ENCODE measurements at regions not wholly inside any gene's neighbourhood (a gene's known extent, or its start where the extent isn't known, plus 50 kb on each side); places are given as distances from the start of the nearest gene placed in this dataset.

DNA sequence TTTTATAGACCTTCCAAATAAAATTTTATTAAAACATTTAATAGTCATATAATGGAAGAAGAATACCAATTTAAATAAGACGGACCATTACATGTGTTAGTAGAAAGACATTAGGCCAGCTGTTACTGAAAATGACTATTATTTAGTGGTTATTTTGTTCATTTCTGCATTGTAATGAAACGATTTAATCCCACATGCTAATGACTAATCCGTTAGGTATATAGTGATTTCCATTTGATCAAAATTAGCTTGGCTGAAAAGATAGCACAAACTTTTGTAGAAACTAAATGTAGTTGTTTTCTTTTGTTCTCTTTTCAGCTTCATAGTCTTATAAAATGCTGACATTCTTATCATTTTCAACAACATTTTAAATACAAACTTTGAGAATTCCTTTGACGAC, 556.1 kb upstream of the TENM3 start:
- TF ChIP-seq, protein P1, sequence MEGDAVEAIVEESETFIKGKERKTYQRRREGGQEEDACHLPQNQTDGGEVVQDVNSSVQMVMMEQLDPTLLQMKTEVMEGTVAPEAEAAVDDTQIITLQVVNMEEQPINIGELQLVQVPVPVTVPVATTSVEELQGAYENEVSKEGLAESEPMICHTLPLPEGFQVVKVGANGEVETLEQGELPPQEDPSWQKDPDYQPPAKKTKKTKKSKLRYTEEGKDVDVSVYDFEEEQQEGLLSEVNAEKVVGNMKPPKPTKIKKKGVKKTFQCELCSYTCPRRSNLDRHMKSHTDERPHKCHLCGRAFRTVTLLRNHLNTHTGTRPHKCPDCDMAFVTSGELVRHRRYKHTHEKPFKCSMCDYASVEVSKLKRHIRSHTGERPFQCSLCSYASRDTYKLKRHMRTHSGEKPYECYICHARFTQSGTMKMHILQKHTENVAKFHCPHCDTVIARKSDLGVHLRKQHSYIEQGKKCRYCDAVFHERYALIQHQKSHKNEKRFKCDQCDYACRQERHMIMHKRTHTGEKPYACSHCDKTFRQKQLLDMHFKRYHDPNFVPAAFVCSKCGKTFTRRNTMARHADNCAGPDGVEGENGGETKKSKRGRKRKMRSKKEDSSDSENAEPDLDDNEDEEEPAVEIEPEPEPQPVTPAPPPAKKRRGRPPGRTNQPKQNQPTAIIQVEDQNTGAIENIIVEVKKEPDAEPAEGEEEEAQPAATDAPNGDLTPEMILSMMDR (IDR thresholded peaks at IDR 0.05; ENCODE audit: low read depth, low read length) = no peak
- no peak overlapping the region for H3K4me3 ChIP-seq (ENCODE audit: low read depth, low read length)
- in situ Hi-C loops (cut with HindIII; ENCODE audit: low sequenced_read_pairs) = no loop called here
- peak; percentile 28 for DNase-seq (ENCODE audit: low read depth, low spot score)

DNA sequence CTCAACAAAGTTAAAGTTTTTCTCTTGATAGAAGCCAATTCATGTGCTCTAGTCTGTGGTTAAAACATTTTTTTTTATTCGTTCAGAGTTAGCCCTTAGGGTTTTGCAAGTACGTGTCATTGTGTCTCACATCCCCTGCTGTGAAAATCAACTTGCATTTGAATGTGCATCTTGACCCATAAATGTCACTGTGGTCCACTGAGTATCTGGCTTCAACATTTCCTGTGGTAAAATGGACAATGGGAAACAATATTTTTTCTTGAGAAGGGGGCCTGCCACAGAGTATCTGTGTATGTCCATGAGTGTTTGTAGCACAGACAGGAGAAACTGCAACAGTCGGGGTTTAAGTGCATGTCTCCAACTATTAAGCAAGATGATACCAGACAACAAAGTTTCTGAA, 554.8 kb upstream of the TENM3 start:
- peak; percentile 86 for DNase-seq (ENCODE audit: low read depth, low spot score)
- TF ChIP-seq, protein P1 (IDR thresholded peaks at IDR 0.05; ENCODE audit: low read depth, low read length) = no peak
- H3K4me3 ChIP-seq (ENCODE audit: low read depth, low read length) = no peak overlapping the region
- in situ Hi-C loops (cut with HindIII; ENCODE audit: low sequenced_read_pairs) = no loop called here

DNA sequence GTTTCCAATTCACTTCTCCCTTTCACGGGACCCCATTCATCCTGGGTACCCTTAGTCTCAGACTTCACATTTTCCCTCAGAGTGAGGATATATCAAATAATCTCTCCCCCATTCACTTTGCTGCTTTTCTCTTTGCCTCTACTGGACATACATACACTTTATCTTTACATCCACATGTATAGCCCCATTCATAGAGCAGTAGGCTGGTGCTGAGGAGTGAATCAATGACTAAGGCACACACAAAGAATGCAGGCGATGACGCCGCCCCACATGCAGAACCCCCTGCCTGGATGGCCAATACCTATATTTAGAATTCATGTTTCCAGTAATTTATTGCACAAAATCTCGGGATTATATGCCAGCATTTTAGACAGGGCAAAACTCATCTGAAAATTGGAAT, 554.3 kb upstream of the TENM3 start:
- TF ChIP-seq, protein P1 (IDR thresholded peaks at IDR 0.05; ENCODE audit: low read depth, low read length) = no peak
- no peak overlapping the region for H3K4me3 ChIP-seq (ENCODE audit: low read depth, low read length)
- in situ Hi-C loops (cut with HindIII; ENCODE audit: low sequenced_read_pairs) = no loop called here
- peak; percentile 52 for DNase-seq (ENCODE audit: low read depth, low spot score)

DNA sequence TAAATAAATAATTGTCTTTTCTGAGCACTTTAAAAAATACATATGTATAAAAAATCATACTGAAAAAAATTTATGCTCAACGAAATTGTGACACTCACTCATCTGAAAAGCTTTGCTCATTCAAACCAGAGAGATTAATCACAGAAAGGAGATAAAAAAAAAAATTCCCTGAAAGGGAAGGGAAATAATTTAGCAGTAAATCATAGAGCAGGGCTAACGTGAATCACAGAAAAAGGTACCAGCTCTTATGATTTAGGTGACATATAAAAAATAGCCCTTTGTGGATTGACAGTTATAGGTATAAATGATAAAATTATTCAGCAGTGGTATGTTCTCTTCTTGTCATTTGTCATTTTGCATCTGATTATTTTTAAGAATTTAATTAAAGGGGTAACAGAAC, 552.7 kb upstream of the TENM3 start:
- TF ChIP-seq, protein P1 (IDR thresholded peaks at IDR 0.05; ENCODE audit: low read depth, low read length) = no peak
- no peak overlapping the region for H3K4me3 ChIP-seq (ENCODE audit: low read depth, low read length)
- DNase-seq (ENCODE audit: low read depth, low spot score) = no peak
- in situ Hi-C loops (cut with HindIII; ENCODE audit: low sequenced_read_pairs) = no loop called here

DNA sequence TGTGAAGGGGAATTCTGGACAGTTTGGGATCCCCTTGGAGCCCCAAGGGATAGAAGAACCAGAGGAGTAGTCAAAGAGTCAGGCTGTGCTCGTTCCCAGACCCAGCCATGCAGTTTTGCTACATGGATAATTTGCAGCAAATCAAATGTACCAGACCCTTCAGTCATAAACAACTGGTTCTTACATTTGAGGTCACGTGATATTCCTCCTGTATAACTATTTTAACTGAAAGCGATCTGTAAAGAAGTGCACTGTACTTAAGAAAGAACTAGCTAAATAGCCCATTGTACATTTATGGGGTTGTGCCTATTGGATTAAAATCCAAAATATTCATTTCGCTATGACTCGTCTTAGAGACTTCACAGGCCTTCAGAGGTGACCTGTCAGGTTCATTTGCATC, 550.2 kb upstream of the TENM3 start:
- TF ChIP-seq, protein P1 (IDR thresholded peaks at IDR 0.05; ENCODE audit: low read depth, low read length) = no peak
- in situ Hi-C loops (cut with HindIII; ENCODE audit: low sequenced_read_pairs) = no loop called here
- H3K4me3 ChIP-seq (ENCODE audit: low read depth, low read length) = no peak overlapping the region

DNA sequence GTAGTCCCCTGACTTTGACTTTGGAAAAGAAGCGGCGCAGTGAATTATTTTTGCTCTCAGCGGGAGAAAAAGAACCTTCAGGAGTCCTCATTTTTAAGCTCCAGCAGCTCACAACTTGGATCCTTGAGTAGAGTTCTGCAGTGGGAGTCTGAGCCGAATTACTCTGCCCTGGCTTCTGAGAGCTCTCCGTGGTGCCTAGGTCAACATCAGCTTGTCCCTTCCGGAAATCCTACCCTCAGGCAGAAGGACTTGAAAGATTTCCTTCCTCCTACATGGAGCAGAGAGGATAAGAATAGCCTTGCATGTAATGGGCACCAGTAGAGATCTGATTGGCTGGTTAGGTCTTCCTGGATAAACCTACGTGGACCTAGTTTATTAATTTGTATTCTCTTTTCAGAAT, 549.7 kb upstream of the TENM3 start:
- DNase-seq (ENCODE audit: low read depth, low spot score) = no peak
- H3K4me3 ChIP-seq (ENCODE audit: low read depth, low read length) = no peak overlapping the region
- in situ Hi-C loops (cut with HindIII; ENCODE audit: low sequenced_read_pairs) = no loop called here
- TF ChIP-seq, protein P1 (IDR thresholded peaks at IDR 0.05; ENCODE audit: low read depth, low read length) = no peak

More for the DNA sequence above, 550.2 kb upstream of the TENM3 start:
- no peak for DNase-seq (ENCODE audit: low read depth, low spot score)

DNA sequence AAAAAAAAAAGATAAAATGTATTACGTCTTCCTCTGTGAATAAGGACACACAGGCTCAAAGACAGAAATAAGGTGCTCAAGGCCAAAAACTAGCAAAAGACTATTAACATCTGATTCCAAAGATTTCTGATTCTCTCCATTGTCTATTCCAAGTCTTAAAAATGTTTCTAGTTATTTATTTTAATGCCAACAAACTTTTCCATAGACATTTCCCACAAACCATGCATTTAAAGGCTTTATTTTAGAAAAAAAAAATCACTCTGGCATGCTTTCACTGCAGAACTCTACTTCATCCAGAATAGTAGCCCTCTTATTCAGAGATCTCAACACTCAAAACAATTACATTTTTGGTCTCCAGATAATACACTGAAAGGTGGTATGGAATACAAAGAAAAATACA, 545.0 kb upstream of the TENM3 start:
- in situ Hi-C loops (cut with HindIII; ENCODE audit: low sequenced_read_pairs) = no loop called here

More for the DNA sequence above, 545.0 kb upstream of the TENM3 start:
- no peak for DNase-seq (ENCODE audit: low read depth, low spot score)
- TF ChIP-seq, protein P1 (IDR thresholded peaks at IDR 0.05; ENCODE audit: low read depth, low read length) = no peak
- H3K4me3 ChIP-seq (ENCODE audit: low read depth, low read length) = no peak overlapping the region

All from astrocyte of the spinal cord (primary cell).